Vagina (tissue), 2 donors: ENCODE measurements at regions not wholly inside any gene's neighbourhood (a gene's known extent, or its start where the extent isn't known, plus 50 kb on each side); places are given as distances from the start of the nearest gene placed in this dataset.

Experiments used
- DNase-seq, 2 donors: peaks; one replicate each; pipeline ENCODE4 v3.0.0-alpha.2; 2017; ENCODE audit errors: extremely low spot score in 2 of 2
- H3K27ac ChIP-seq: fragments of 200-600 bp; sonication (generic); one replicate; pipeline ENCODE4 v1.5.1; 2019
- H3K27me3 ChIP-seq: fragments of 200-600 bp; sonication (generic); one replicate; pipeline ENCODE4 v1.5.1; 2019
- H3K36me3 ChIP-seq, 2 donors: fragments of 200-600 bp; sonication (generic); one replicate each; pipeline ENCODE4 v1.5.1; 2017 to 2019
- H3K4me1 ChIP-seq: fragments of 200-600 bp; sonication (generic); one replicate; pipeline ENCODE4 v1.5.1; 2019
- H3K4me3 ChIP-seq, 2 donors: fragments of 200-600 bp; sonication (generic); 1 replicate in 1 of 2; 2 replicates in 1 of 2; pipeline ENCODE4 v1.5.1; 2016 to 2019
- H3K9me3 ChIP-seq: fragments of 200-600 bp; sonication (generic); one replicate; pipeline ENCODE4 v1.5.1; 2019
- CTCF ChIP-seq, 3 experiments: fragments of 450-650 bp in 2 of 3; fragments of 200-600 bp in 1 of 3; sonication (generic) in 1 of 3; IDR thresholded peaks; one replicate each; pipeline ENCODE4 v1.5.1; 2017 to 2019; ENCODE audit warnings: antibody characterized with exemption in 3 of 3, mild to moderate bottlenecking in 2 of 3, moderate library complexity in 2 of 3
- POLR2A ChIP-seq, 2 donors: fragments of 450-650 bp; IDR thresholded peaks; one replicate each; pipeline ENCODE4 v1.6.1; 2017; ENCODE audit warnings: antibody characterized with exemption in 2 of 2, mild to moderate bottlenecking in 2 of 2, moderate library complexity in 2 of 2
- POLR2AphosphoS5 ChIP-seq, 2 donors: sonication (generic); formaldehyde crosslinking; IDR thresholded peaks; one replicate each; pipeline ENCODE4 v1.9.0; 2017; ENCODE audit warnings: antibody characterized with exemption in 2 of 2, mild to moderate bottlenecking in 2 of 2, low read depth in 1 of 2; ENCODE audit not compliant: insufficient read depth in 1 of 2
- intact Hi-C: fragments of 100-400 bp; cut with DNase I; formaldehyde crosslinking; loops from one replicate; pipeline ENCODE4 v1.15.1; 2023

GRCh38 chr20:58054780-58055373 is 173.6 kb downstream of the ANKRD60 start:
- intact Hi-C loops: no loop called here
- Histone ChIP-seq H3K36me3 (no peaks in the 10 kb centered on the region), H3K4me3 (no peak overlapping the region), H3K27me3 (no peaks in the 10 kb centered on the region), H3K9me3 (no peaks in the 10 kb centered on the region), H3K4me1 (peaks cover 30% of the 10 kb centered on the region), H3K27ac (peak overlapping the region; percentile 78)
- peak; percentile 88 to 96 for DNase-seq
- TF ChIP-seq CTCF (IDR thresholded peaks at IDR 0.05): no peak
- peak; percentile 28 to 87 for TF ChIP-seq POLR2AphosphoS5 (IDR thresholded peaks at IDR 0.05; ENCODE audit: insufficient read depth in 1 of 2, low read depth in 1 of 2)

GRCh38 chr20:58054082-58054779 is 174.2 kb downstream of the ANKRD60 start:
- TF ChIP-seq POLR2AphosphoS5 (IDR thresholded peaks at IDR 0.05; ENCODE audit: insufficient read depth in 1 of 2, low read depth in 1 of 2) (no peak), POLR2A (IDR thresholded peaks at IDR 0.05) (no peak)
- peaks cover 30% of the 10 kb centered on the region for H3K4me1 ChIP-seq
- peak overlapping the region; percentile 78 for H3K27ac ChIP-seq
- no peaks in the 10 kb centered on the region for H3K27me3 ChIP-seq
- peak in 1 of 2 donors; percentile 72 for DNase-seq
- intact Hi-C loops: no loop called here
- H3K9me3 ChIP-seq: no peaks in the 10 kb centered on the region
- no peak overlapping the region for H3K4me3 ChIP-seq
- H3K36me3 ChIP-seq: no peaks in the 10 kb centered on the region

GRCh38 chr20:58053391-58054055 is 174.9 kb downstream of the ANKRD60 start:
- H3K27ac ChIP-seq: peak overlapping the region; percentile 78
- H3K36me3 ChIP-seq: no peaks in the 10 kb centered on the region
- H3K9me3 ChIP-seq: no peaks in the 10 kb centered on the region
- H3K4me3 ChIP-seq: no peak overlapping the region
- H3K4me1 ChIP-seq: peaks cover 32% of the 10 kb centered on the region
- DNase-seq: peak in 1 of 2 donors; percentile 77
- H3K27me3 ChIP-seq: no peaks in the 10 kb centered on the region
- TF ChIP-seq POLR2A (IDR thresholded peaks at IDR 0.05) (no peak), CTCF (IDR thresholded peaks at IDR 0.05) (no peak), POLR2AphosphoS5 (IDR thresholded peaks at IDR 0.05; ENCODE audit: insufficient read depth in 1 of 2, low read depth in 1 of 2) (no peak)
- intact Hi-C loops: no loop called here

- intact Hi-C loops: no loop called here
- TF ChIP-seq POLR2A (IDR thresholded peaks at IDR 0.05) (no peak), POLR2AphosphoS5 (IDR thresholded peaks at IDR 0.05; ENCODE audit: insufficient read depth in 1 of 2, low read depth in 1 of 2) (no peak), CTCF (IDR thresholded peaks at IDR 0.05) (no peak)
- no peak for DNase-seq
- no peaks in the 10 kb centered on the region for H3K9me3 ChIP-seq
- no peaks in the 10 kb centered on the region for H3K27me3 ChIP-seq
- peaks cover 47% of the 10 kb centered on the region for H3K4me1 ChIP-seq
- no peaks in the 10 kb centered on the region for H3K36me3 ChIP-seq
- no peak overlapping the region for H3K4me3 ChIP-seq
- no peak overlapping the region for H3K27ac ChIP-seq
Measured at GRCh38 chr20:58051367-58051766, 177.1 kb downstream of the ANKRD60 start.

- peak in 1 of 2 donors; percentile 80 for DNase-seq
- H3K4me3 ChIP-seq: no peak overlapping the region
- no peak for TF ChIP-seq POLR2AphosphoS5 (IDR thresholded peaks at IDR 0.05; ENCODE audit: insufficient read depth in 1 of 2, low read depth in 1 of 2)
- TF ChIP-seq CTCF (IDR thresholded peaks at IDR 0.05): no peak
- TF ChIP-seq POLR2A (IDR thresholded peaks at IDR 0.05): no peak
- no peaks in the 10 kb centered on the region for H3K9me3 ChIP-seq
- peaks cover 27% of the 10 kb centered on the region for H3K4me1 ChIP-seq
- H3K27me3 ChIP-seq: no peaks in the 10 kb centered on the region
- peak overlapping the region; percentile 55 for H3K27ac ChIP-seq
- H3K36me3 ChIP-seq: no peaks in the 10 kb centered on the region
- intact Hi-C loops: no loop called here
Measured at GRCh38 chr20:58048096-58048702, 180.3 kb downstream of the ANKRD60 start.
